HCT116 (cell line): ENCODE measurements at regions not wholly inside any gene's neighbourhood (a gene's known extent, or its start where the extent isn't known, plus 50 kb on each side); places are given as distances from the start of the nearest gene placed in this dataset.

Source experiments
- ATAC-seq: fragments of 200-7000 bp; cut with Tn5 transposase; 2 replicates; pipeline ENCODE4 v1.9.1; 2020; ENCODE audit warnings: mild to moderate bottlenecking, moderate library complexity
- BruUV-seq: library from RNA; stranded (reverse); fragments of 400-500 nt; replicated peaks from 2 replicates; lab custom pipeline; 2021; lab: Mats Ljungman, UMichigan
- CTCF ChIA-PET: fragments of 300-600 bp; sonication (Branson Sonifier 250); formaldehyde crosslinking; loops from one replicate; lab custom pipeline; 2021; ENCODE audit warnings: antibody characterized with exemption; lab: Charles Lee
- POLR2A ChIA-PET: fragments of 300-600, 350-600 bp; sonication (Branson Sonifier 250); formaldehyde crosslinking; loops from one replicate; lab custom pipeline; 2021; ENCODE audit warnings: antibody characterized with exemption; lab: Charles Lee
- RAD21 ChIA-PET, 2 experiments: fragments of 300-600 bp; sonication (Branson Sonifier 250); formaldehyde crosslinking; loops; one replicate each; lab custom pipeline; 2023; ENCODE audit warnings: low total read pairs in 2 of 2; ENCODE audit not compliant: uncharacterized antibody in 2 of 2, unreplicated experiment in 2 of 2, low non-redundant PET in 1 of 2; lab: Charles Lee
- DNase-seq: peaks from one replicate; pipeline ENCODE4 v3.0.0-alpha.2; 2010; ENCODE audit warnings: low read depth, low spot score
- H2AFZ ChIP-seq: fragments of 200-600 bp; shearing (Covaris generic), sonication (generic); 2 replicates; pipeline ENCODE4 v1.6.1; 2017; ENCODE audit warnings: low read depth, mixed run types, mixed read lengths, antibody characterized with exemption, low read length; ENCODE audit not compliant: poor library complexity, severe bottlenecking
- H3K27ac ChIP-seq: 2 replicates; pipeline ENCODE4 v1.5.1; 2012; ENCODE audit warnings: low read depth, low read length
- H3K27me3 ChIP-seq: fragments of 200-600 bp; sonication (generic); 2 replicates; pipeline ENCODE4 v1.6.1; 2016; ENCODE audit warnings: mixed run types, low read length, mixed read lengths; ENCODE audit not compliant: insufficient read depth
- H3K36me3 ChIP-seq, 2 experiments: fragments of 200-500 bp in 1 of 2; fragments of 200-600 bp in 1 of 2; sonication (Bioruptor generic) in 1 of 2; sonication (generic) in 1 of 2; 2 replicates each; pipeline versions ENCODE4 v1.5.1 to v1.6.1; 2014 to 2016; ENCODE audit warnings: low read length in 2 of 2, inconsistent platforms in 1 of 2, mixed read lengths in 1 of 2, mixed run types in 1 of 2; ENCODE audit not compliant: insufficient read depth in 2 of 2, control insufficient read depth in 1 of 2
- H3K4me1 ChIP-seq, 2 experiments: fragments of 200-600 bp in 1 of 2; sonication (generic) in 1 of 2; 2 replicates each; pipeline versions ENCODE4 v1.5.1 to v1.6.1; 2012 to 2017; ENCODE audit warnings: low read length in 2 of 2, inconsistent platforms in 1 of 2, mild to moderate bottlenecking in 1 of 2, mixed read lengths in 1 of 2, mixed run types in 1 of 2, moderate library complexity in 1 of 2; ENCODE audit not compliant: insufficient read depth in 2 of 2, control insufficient read depth in 1 of 2
- H3K4me2 ChIP-seq: fragments of 200-600 bp; sonication (generic); 2 replicates; pipeline ENCODE4 v1.6.1; 2017; ENCODE audit warnings: mixed run types, low read length, mixed read lengths
- H3K4me3 ChIP-seq, 2 experiments: fragments of 200-600 bp in 1 of 2; sonication (generic) in 1 of 2; replicated peaks in 1 of 2; 2 replicates each; pipeline ENCODE4 v1.5.1; 2011 to 2016; ENCODE audit warnings: low read length in 2 of 2, control low read depth in 1 of 2, low read depth in 1 of 2, mild to moderate bottlenecking in 1 of 2, mixed read lengths in 1 of 2, mixed run types in 1 of 2
- H3K79me2 ChIP-seq: fragments of 200-600 bp; sonication (generic); 2 replicates; pipeline ENCODE4 v1.6.1; 2017; ENCODE audit warnings: mild to moderate bottlenecking, mixed run types, low read length, moderate library complexity, mixed read lengths; ENCODE audit not compliant: insufficient read depth
- H3K9ac ChIP-seq: fragments of 200-600 bp; sonication (generic); 2 replicates; pipeline ENCODE4 v1.6.1; 2016; ENCODE audit warnings: low read length, mixed read lengths
- H3K9me2 ChIP-seq: fragments of 200-600 bp; sonication (generic), shearing (Covaris generic); 2 replicates; pipeline ENCODE4 v1.6.1; 2017; ENCODE audit warnings: mixed run types, mild to moderate bottlenecking, moderate library complexity; ENCODE audit not compliant: insufficient read depth
- H3K9me3 ChIP-seq, 2 experiments: fragments of 200-500 bp in 1 of 2; fragments of 200-600 bp in 1 of 2; sonication (Bioruptor generic) in 1 of 2; sonication (generic) in 1 of 2; 2 replicates each; pipeline ENCODE4 v1.6.1; 2014 to 2017; ENCODE audit warnings: low read length in 2 of 2, mixed read lengths in 2 of 2, inconsistent platforms in 1 of 2, low read depth in 1 of 2, mild to moderate bottlenecking in 1 of 2, mixed run types in 1 of 2, moderate library complexity in 1 of 2; ENCODE audit not compliant: control insufficient read depth in 1 of 2, insufficient read depth in 1 of 2
- H4K20me1 ChIP-seq: fragments of 200-600 bp; sonication (generic), shearing (Covaris generic); 2 replicates; pipeline ENCODE4 v1.6.1; 2017; ENCODE audit warnings: mixed run types, mild to moderate bottlenecking, moderate library complexity; ENCODE audit not compliant: insufficient read depth
- CEBPB ChIP-seq: IDR thresholded peaks from 2 replicates; pipeline ENCODE4 v1.6.1; 2012; ENCODE audit warnings: low read depth
- EZH2phosphoT487 ChIP-seq: fragments of 200-600 bp; IDR thresholded peaks from 2 replicates; pipeline ENCODE4 v1.6.1; 2018; ENCODE audit warnings: antibody characterized with exemption, borderline replicate concordance
- POLR2A ChIP-seq: IDR thresholded peaks from 2 replicates; pipeline ENCODE4 v1.7.0; 2011; ENCODE audit warnings: borderline replicate concordance; ENCODE audit not compliant: insufficient read depth, insufficient read length; ENCODE audit errors: extremely low read depth
- RAD21 ChIP-seq: IDR thresholded peaks from 2 replicates; pipeline ENCODE4 v1.6.1; 2012; ENCODE audit warnings: low read depth, mild to moderate bottlenecking
- SRF ChIP-seq: IDR thresholded peaks from 2 replicates; pipeline ENCODE4 v1.6.1; 2012; ENCODE audit warnings: low read depth
- YY1 ChIP-seq: IDR thresholded peaks from 2 replicates; pipeline ENCODE4 v1.6.1; 2011; ENCODE audit warnings: low read length, low read depth, moderate library complexity, mild to moderate bottlenecking; ENCODE audit not compliant: insufficient replicate concordance; ENCODE audit errors: extremely low read depth
- ZBTB33 ChIP-seq: IDR thresholded peaks from 2 replicates; pipeline ENCODE4 v1.6.1; 2011; ENCODE audit warnings: mild to moderate bottlenecking, low read length, moderate library complexity; ENCODE audit not compliant: insufficient replicate concordance; ENCODE audit errors: extremely low read depth
- ZFX ChIP-seq: fragments of 450-650 bp; IDR thresholded peaks from 2 replicates; pipeline ENCODE4 v1.6.1; 2017
- intact Hi-C: fragments of 100-400 bp; cut with micrococcal nuclease; formaldehyde crosslinking; loops from 2 replicates; pipeline ENCODE4 v1.10.0; 2022

DNA sequence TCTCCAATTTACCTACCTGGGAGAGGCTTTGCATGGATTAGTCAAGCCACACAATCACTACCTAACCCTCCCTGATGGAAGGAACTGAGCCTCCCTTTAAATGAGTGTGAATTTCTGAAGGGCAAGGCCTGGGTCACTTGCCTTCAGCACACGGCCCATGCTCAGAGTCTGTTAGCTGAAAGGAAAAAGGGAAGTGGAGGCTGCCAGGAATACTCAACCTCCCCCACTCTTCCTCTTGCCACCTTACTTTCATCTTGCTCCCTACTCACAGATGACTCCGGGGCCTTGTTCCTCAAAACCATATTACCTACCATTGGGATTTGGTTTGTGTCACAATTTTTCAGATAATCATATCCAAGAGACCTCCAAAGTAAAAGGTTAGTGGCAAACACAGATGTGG, 220.0 kb downstream of the ABHD5 start:
- RAD21 ChIA-PET = no interaction called here
- POLR2A ChIA-PET = no interaction called here
- no peak for ATAC-seq

More for the DNA sequence above, 220.0 kb downstream of the ABHD5 start:
- no peak overlapping the region for H2AFZ ChIP-seq
- H3K36me3 ChIP-seq = no peaks in the 10 kb centered on the region
- H4K20me1 ChIP-seq = no peaks in the 10 kb centered on the region
- no peak overlapping the region for H3K9ac ChIP-seq
- intact Hi-C loops = no loop called here
- H3K4me1 ChIP-seq = no peaks in the 10 kb centered on the region
- no peaks in the 10 kb centered on the region for H3K79me2 ChIP-seq
- H3K9me2 ChIP-seq = no peaks in the 10 kb centered on the region
- DNase-seq = no peak
- H3K27me3 ChIP-seq = no peaks in the 10 kb centered on the region
- no peak for TF ChIP-seq CEBPB
- TF ChIP-seq EZH2phosphoT487 = no peak
- TF ChIP-seq POLR2A = no peak
- no peak for TF ChIP-seq YY1
- TF ChIP-seq SRF = no peak
- no peak for TF ChIP-seq ZBTB33
- no peak for TF ChIP-seq RAD21
- no peak for TF ChIP-seq ZFX
- no peak overlapping the region for H3K27ac ChIP-seq
- no peaks in the 10 kb centered on the region for H3K9me3 ChIP-seq
- no peak overlapping the region for H3K4me3 ChIP-seq
- CTCF ChIA-PET = no interaction called here
- H3K4me2 ChIP-seq = no peak overlapping the region
- no TSS peak for BruUV-seq
